ENCODE measurements at regions not wholly inside any gene's neighbourhood (a gene's known extent, or its start where the extent isn't known, plus 50 kb on each side); places are given as distances from the start of the nearest gene placed in this dataset.
"Not testable (repeated sequence)": the region's sequence is repeated elsewhere in the genome, so short reads cannot be mapped to it uniquely, and the experiment has no call there.

DNA sequence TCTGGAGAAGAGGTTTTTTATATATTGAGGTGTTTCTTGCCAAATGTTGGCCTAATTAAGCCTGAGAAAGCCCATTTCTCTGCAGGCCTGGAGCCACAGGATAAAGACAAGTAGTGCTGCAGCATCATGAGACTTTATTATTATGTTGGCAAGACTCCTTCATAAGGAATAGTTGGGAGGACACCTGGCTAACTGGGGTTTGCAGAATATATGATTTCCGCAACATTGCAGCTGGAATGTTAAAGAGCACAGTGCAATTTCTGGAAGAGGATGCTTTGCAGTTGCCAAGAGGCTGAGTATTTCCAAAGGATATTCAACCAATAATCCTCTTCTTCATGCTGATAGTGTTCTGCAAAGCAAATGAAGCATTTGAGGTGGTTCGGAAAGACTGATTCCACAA is 1512.8 kb upstream of the LRRTM3 start:
- TF ChIP-seq, protein P1, sequence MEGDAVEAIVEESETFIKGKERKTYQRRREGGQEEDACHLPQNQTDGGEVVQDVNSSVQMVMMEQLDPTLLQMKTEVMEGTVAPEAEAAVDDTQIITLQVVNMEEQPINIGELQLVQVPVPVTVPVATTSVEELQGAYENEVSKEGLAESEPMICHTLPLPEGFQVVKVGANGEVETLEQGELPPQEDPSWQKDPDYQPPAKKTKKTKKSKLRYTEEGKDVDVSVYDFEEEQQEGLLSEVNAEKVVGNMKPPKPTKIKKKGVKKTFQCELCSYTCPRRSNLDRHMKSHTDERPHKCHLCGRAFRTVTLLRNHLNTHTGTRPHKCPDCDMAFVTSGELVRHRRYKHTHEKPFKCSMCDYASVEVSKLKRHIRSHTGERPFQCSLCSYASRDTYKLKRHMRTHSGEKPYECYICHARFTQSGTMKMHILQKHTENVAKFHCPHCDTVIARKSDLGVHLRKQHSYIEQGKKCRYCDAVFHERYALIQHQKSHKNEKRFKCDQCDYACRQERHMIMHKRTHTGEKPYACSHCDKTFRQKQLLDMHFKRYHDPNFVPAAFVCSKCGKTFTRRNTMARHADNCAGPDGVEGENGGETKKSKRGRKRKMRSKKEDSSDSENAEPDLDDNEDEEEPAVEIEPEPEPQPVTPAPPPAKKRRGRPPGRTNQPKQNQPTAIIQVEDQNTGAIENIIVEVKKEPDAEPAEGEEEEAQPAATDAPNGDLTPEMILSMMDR (conservative IDR thresholded peaks at IDR 0.05; ENCODE audit: low read depth): no peak
- H3K27ac ChIP-seq: no peak overlapping the region
- CTCF ChIA-PET: interaction anchor here (0.7 kb wide), 1 partner anchor 10 kb away, joined by 4 read pairs; no protein-coding TSS in a partner anchor
- POLR2A ChIA-PET (ENCODE audit: low non-redundant PET): no interaction called here
- no peak for DNase-seq (ENCODE audit: low spot score)

DNA sequence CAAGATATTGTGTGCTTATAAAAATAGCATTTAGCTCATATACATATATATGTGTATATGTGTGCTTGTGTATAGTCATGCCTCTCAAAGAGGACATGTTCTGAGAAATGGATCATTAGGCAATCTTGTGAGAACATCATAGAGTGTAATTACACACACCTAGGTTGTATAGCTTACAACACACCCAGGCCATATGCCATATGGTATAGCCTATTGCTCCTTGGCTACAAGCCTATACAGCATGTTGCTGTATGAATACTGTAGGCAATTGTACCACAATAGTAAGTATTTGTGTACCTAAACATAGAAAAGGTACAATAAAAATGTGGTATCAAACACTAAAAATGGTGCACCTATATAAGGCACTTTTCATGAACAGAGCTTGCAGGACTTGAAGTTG is 1510.5 kb upstream of the LRRTM3 start:
- CTCF ChIA-PET: no interaction called here
- POLR2A ChIA-PET (ENCODE audit: low non-redundant PET): no interaction called here

DNA sequence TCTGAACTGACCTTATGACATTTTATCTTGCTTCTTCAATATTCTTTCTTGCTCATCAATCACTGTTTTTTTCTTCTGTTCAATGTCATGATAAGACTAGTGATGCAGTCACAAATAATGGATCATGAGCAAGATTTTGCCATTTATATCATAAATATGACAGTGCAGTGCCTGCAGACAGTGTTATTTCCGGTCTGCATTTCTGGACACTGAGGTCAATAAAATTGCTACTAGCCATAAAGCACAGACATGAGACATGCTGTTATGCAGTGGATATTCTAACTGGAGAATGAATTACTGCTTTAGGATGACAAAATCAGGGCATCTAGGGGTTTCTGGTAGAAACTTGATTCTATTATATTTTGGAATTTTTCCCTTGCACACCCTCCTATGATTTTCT is 1509.7 kb upstream of the LRRTM3 start:
- CTCF ChIA-PET: interaction anchor here (0.7 kb wide), 1 partner anchor 77 kb away, joined by 3 read pairs; no protein-coding TSS in a partner anchor
- no peak for DNase-seq (ENCODE audit: low spot score)

More for the DNA sequence above, 1510.5 kb upstream of the LRRTM3 start:
- TF ChIP-seq, protein P1 (conservative IDR thresholded peaks at IDR 0.05; ENCODE audit: low read depth): no peak
- no peak for DNase-seq (ENCODE audit: low spot score)
- no peak overlapping the region for H3K27ac ChIP-seq

DNA sequence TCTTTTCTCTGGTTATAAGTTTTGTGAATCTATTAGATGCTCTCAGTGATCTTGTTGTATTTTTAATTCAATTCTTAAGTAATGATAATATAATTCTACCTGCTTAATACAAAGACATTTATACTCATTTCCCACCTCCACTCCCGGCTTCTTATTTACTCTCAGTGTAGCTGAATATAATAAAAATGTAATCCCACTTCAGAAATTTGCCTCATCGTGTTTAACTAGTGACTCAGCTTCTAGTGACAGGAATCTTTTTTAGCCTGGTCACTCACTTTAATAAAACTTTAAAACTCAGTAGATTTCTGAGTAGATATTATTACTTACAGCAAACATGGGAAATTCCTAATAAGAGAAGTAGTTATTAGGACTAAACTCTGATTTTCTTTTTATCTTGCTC is 1506.2 kb upstream of the LRRTM3 start:
- ChIA-PET CTCF (no interaction called here), POLR2A (ENCODE audit: low non-redundant PET) (no interaction called here)
- DNase-seq (ENCODE audit: low spot score): no peak
- TF ChIP-seq, protein P1 (conservative IDR thresholded peaks at IDR 0.05; ENCODE audit: low read depth): no peak
- H3K27ac ChIP-seq: no peak overlapping the region

More for the DNA sequence above, 1509.7 kb upstream of the LRRTM3 start:
- POLR2A ChIA-PET (ENCODE audit: low non-redundant PET): interaction anchor here (0.7 kb wide), 1 partner anchor 186 kb away, joined by 3 read pairs; no protein-coding TSS in a partner anchor
- no peak overlapping the region for H3K27ac ChIP-seq
- TF ChIP-seq, protein P1 (conservative IDR thresholded peaks at IDR 0.05; ENCODE audit: low read depth): no peak

DNA sequence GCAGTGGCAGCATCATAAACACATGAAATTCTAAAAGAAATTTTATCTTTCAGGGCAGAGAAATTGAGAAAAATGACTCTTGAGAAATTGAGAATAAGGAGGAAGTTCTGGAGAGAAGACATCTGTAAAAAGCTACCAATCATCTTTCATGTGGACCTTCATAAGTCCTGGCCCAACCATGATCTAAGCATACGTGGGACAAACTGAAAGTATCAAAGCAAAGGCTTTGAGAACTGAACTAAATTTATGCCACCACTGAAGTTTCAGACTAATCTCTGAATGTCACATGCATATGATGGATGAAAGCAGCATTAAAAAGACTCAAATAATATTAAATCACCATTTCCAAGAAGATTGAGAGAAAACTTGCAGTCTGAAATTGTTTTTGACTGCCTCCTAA is 1502.8 kb upstream of the LRRTM3 start:
- TF ChIP-seq, protein P1 (conservative IDR thresholded peaks at IDR 0.05; ENCODE audit: low read depth): no peak
- POLR2A ChIA-PET (ENCODE audit: low non-redundant PET): no interaction called here
- H3K27ac ChIP-seq: no peak overlapping the region
- DNase-seq (ENCODE audit: low spot score): no peak
- CTCF ChIA-PET: interaction anchor here (0.6 kb wide), 2 partner anchors 10 to 1015 kb away, joined by 3 to 4 read pairs; no protein-coding TSS in a partner anchor

DNA sequence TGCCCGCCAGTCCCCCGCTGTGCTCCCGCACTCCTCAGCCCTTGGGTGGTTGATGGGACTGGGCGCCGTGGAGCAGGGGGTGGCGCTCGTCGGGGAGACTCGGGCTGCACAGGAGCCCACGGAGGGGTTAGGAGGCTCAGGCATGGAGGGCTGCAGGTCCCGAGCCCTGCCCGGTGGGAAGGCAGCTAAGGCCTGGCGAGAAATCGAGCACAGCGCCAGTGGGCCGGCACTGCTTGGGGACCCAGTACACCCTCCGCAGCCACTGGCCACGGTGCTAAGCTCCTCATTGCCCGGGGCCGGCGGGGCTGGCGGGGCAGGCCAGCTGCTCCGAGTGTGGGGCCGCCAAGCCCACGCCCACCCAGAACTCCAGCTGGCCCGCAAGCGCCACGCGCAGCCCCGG is 1496.5 kb upstream of the LRRTM3 start:
- DNase-seq (ENCODE audit: low spot score); CTCF ChIA-PET; H3K27ac ChIP-seq: not testable (repeated sequence)
- POLR2A ChIA-PET (ENCODE audit: low non-redundant PET): interaction anchor here (0.6 kb wide), 1 partner anchor 560 kb away, joined by 3 read pairs; no protein-coding TSS in a partner anchor

DNA sequence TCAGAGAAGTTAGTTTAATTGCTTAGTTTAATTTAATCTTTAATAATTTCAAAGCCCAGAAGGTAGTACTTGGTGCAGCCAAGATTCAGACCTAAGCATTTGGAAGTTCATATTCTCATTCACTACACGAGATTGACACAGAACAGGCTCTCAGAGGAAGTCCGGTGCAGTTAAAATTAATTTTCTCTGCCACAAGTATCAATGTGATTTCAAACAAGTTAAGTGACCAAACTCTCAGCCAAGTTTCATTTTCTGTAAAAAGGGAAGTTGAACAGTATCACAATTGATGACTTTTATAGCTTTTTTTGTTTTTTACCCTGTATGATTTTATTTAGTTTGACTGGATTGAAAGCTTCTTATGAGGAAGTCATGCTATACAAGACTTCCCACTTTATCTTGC is 1494.9 kb upstream of the LRRTM3 start:
- H3K27ac ChIP-seq: no peak overlapping the region
- TF ChIP-seq, protein P1 (conservative IDR thresholded peaks at IDR 0.05; ENCODE audit: low read depth): no peak
- no peak for DNase-seq (ENCODE audit: low spot score)
- ChIA-PET CTCF (no interaction called here), POLR2A (ENCODE audit: low non-redundant PET) (no interaction called here)

All from RWPE1 (cell line).